ENCODE measurements at regions not wholly inside any gene's neighbourhood (a gene's known extent, or its start where the extent isn't known, plus 50 kb on each side); places are given as distances from the start of the nearest gene placed in this dataset.
"Not testable (repeated sequence)": the region's sequence is repeated elsewhere in the genome, so short reads cannot be mapped to it uniquely, and the experiment has no call there.

- no peaks in the 10 kb centered on the region for H3K36me3 ChIP-seq (ENCODE audit: insufficient read depth, low read length)
- no peak overlapping the region for H3K4me2 ChIP-seq (ENCODE audit: low read length)
- no peaks in the 10 kb centered on the region for H3K9me3 ChIP-seq (ENCODE audit: low read length)
- no peak overlapping the region for H2AFZ ChIP-seq (ENCODE audit: low read depth, low read length)
- no peak overlapping the region for H3K27ac ChIP-seq (ENCODE audit: low read length)
- no peaks in the 10 kb centered on the region for H3K9me2 ChIP-seq (ENCODE audit: insufficient read depth, low read length)
- H3K9ac ChIP-seq (ENCODE audit: low read length): no peak overlapping the region
- no peak overlapping the region for H3K4me3 ChIP-seq (ENCODE audit: low read length)
- no peaks in the 10 kb centered on the region for H3F3A ChIP-seq (ENCODE audit: insufficient read depth, low read length, poor library complexity, severe bottlenecking)
- TF ChIP-seq TAF1 (IDR thresholded peaks at IDR 0.05; ENCODE audit: low read depth) (no peak), SMC3 (conservative IDR thresholded peaks at IDR 0.05; ENCODE audit: poor library complexity) (no peak), CTCF (IDR thresholded peaks at IDR 0.05; ENCODE audit: poor library complexity, severe bottlenecking) (no peak), REST (IDR thresholded peaks at IDR 0.05; ENCODE audit: borderline replicate concordance) (no peak), MXI1 (conservative IDR thresholded peaks at IDR 0.05; ENCODE audit: poor library complexity, severe bottlenecking) (no peak)
- H3K79me2 ChIP-seq (replicated peaks; ENCODE audit: insufficient read depth, low read length): no peaks in the 10 kb centered on the region
- no peaks in the 10 kb centered on the region for H3K27me3 ChIP-seq (ENCODE audit: insufficient read depth, low read depth, low read length)
- no peaks in the 10 kb centered on the region for H4K20me1 ChIP-seq (ENCODE audit: insufficient read depth)
Measured at GRCh38 chr14:25826105-25826504, 771.7 kb downstream of the NOVA1 start.

- Histone ChIP-seq H2AFZ (ENCODE audit: low read depth, low read length) (no peak overlapping the region), H3K36me3 (ENCODE audit: insufficient read depth, low read length) (no peaks in the 10 kb centered on the region), H3K9me3 (ENCODE audit: low read length) (no peaks in the 10 kb centered on the region), H3K27ac (ENCODE audit: low read length) (no peak overlapping the region), H3K9me2 (ENCODE audit: insufficient read depth, low read length) (no peaks in the 10 kb centered on the region), H3K4me3 (ENCODE audit: low read length) (no peak overlapping the region), H3K9ac (ENCODE audit: low read length) (no peak overlapping the region), H3K27me3 (ENCODE audit: insufficient read depth, low read depth, low read length) (no peaks in the 10 kb centered on the region), H3K4me2 (ENCODE audit: low read length) (no peak overlapping the region), H4K20me1 (ENCODE audit: insufficient read depth) (no peaks in the 10 kb centered on the region), H3K79me2 (replicated peaks; ENCODE audit: insufficient read depth, low read length) (no peaks in the 10 kb centered on the region), H3F3A (ENCODE audit: insufficient read depth, low read length, poor library complexity, severe bottlenecking) (no peaks in the 10 kb centered on the region)
- TF ChIP-seq EZH2 (IDR thresholded peaks at IDR 0.05; ENCODE audit: borderline replicate concordance, insufficient read depth, low read length, poor library complexity, severe bottlenecking): no peak
- no peak for TF ChIP-seq EP300 (conservative IDR thresholded peaks at IDR 0.05; ENCODE audit: poor library complexity, severe bottlenecking)
- no peak for TF ChIP-seq RAD21 (conservative IDR thresholded peaks at IDR 0.05)
- TF ChIP-seq TAF1 (IDR thresholded peaks at IDR 0.05; ENCODE audit: low read depth): no peak
- TF ChIP-seq SMC3 (conservative IDR thresholded peaks at IDR 0.05; ENCODE audit: poor library complexity): no peak
- no peak for TF ChIP-seq CTCF (IDR thresholded peaks at IDR 0.05; ENCODE audit: poor library complexity, severe bottlenecking)
- TF ChIP-seq POLR2AphosphoS5 (IDR thresholded peaks at IDR 0.05): no peak
- TF ChIP-seq REST (IDR thresholded peaks at IDR 0.05; ENCODE audit: borderline replicate concordance): no peak
- TF ChIP-seq MXI1 (conservative IDR thresholded peaks at IDR 0.05; ENCODE audit: poor library complexity, severe bottlenecking): no peak
Measured at GRCh38 chr14:25820368-25820767, 770.4 kb upstream of the STXBP6 start.

- not testable (repeated sequence) for H3K27me3 ChIP-seq (ENCODE audit: insufficient read depth, low read depth, low read length); H3K4me2 ChIP-seq (ENCODE audit: low read length); H2AFZ ChIP-seq (ENCODE audit: low read depth, low read length); H4K20me1 ChIP-seq (ENCODE audit: insufficient read depth); H3K9me3 ChIP-seq (ENCODE audit: low read length); H3K27ac ChIP-seq (ENCODE audit: low read length); H3K79me2 ChIP-seq (replicated peaks; ENCODE audit: insufficient read depth, low read length); H3K36me3 ChIP-seq (ENCODE audit: insufficient read depth, low read length); H3K4me3 ChIP-seq (ENCODE audit: low read length); H3K9me2 ChIP-seq (ENCODE audit: insufficient read depth, low read length); H3F3A ChIP-seq (ENCODE audit: insufficient read depth, low read length, poor library complexity, severe bottlenecking); H3K9ac ChIP-seq (ENCODE audit: low read length)
Measured at GRCh38 chr14:25814622-25815021, 764.7 kb upstream of the STXBP6 start.

All from neural cell (in vitro differentiated cells).